ENCODE measurements at regions not wholly inside any gene's neighbourhood (a gene's known extent, or its start where the extent isn't known, plus 50 kb on each side); places are given as distances from the start of the nearest gene placed in this dataset.

GRCh38 chr12:89253488-89253887 lies 98.8 kb downstream of the DUSP6 start:
- DNase-seq: no peak

GRCh38 chr12:89252284-89252683 lies 100.0 kb downstream of the DUSP6 start:
- no peak for DNase-seq

DNA sequence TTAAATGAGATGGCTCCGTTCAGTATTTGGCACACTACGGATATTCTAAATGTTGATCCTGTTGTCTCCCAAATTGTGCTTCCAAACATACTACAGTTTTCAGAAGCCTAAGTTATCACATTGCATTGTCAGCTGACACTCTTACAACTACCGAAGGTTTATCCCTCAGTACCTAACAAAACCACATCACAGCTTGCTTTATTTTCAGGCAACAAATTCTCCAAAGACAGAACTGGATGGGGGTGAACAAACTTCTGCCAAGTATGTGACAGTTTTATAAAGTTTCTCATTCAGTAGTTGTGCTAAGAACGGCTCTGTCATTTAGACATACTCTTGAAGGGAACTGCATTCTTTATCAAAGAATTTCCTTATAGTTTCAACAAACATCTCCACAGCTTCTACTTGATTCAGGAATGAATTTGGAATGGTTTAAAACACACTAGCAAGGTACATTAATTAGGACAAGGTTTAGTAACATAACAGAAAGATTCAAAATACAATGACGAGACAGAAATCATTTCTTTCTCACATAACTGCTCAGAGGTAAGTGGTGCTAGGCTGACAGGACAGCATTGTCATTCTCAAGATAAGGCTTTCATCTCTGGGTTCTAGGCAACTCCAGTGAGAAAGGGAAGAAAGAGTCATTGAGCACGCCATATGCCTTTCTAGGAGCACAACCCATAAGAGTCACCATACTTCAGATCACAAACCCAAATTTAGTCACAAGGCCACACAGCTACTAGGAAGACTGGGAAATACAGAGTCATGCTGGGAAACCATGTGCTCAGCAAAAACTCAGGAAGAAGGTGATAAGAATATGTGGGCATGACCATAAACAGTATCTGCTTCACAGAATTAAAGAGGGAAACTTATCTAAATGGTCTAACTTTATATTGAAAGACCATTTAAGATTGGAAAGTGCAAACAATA lies 100.7 kb downstream of the DUSP6 start:
- DNase-seq: no peak

DNA sequence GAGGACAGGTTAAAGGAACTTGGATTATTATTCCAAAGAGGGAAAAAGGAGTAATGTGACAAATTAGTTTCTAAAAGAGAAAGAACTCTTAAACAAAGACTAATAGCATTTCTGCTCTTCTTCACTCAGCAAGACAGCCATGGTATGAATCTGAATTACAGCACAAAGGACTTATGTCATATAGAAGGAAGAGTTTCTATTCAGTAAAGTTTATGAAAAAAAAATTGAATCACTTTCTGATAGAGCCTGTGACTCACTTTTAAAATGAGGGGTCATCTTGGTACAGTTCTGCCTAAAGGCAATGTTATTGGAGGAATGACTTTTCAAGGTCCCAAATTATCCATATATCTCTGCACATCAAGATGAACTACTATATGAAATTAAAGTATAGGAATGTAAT lies 101.7 kb downstream of the DUSP6 start:
- DNase-seq: no peak

GRCh38 chr12:89250213-89250612 lies 102.1 kb downstream of the DUSP6 start:
- no peak for DNase-seq

DNA sequence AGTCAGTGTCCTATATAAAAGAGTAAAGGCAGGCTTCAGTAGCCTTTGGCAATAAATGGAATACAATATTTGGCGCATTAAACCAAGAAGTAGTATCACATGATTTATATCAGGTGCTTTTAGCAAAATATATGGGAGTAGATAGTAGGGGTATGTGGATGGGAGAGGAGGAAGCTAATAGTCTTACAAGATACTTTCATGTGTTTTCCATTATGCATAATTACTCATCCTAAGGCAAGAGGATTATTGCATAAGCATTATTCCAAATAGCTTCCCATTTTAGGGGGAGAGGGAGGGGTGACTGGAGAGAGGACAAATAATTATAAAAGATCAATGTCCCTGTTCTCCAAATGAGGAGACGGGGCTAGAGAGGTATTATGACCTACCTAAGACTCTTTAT lies 104.3 kb downstream of the DUSP6 start:
- no peak for DNase-seq

- no peak for DNase-seq
These were observed 104.8 kb downstream of the DUSP6 start for GRCh38 chr12:89247541-89247942.

GRCh38 chr12:89245090-89245489 lies 107.2 kb downstream of the DUSP6 start:
- DNase-seq: no peak

DNA sequence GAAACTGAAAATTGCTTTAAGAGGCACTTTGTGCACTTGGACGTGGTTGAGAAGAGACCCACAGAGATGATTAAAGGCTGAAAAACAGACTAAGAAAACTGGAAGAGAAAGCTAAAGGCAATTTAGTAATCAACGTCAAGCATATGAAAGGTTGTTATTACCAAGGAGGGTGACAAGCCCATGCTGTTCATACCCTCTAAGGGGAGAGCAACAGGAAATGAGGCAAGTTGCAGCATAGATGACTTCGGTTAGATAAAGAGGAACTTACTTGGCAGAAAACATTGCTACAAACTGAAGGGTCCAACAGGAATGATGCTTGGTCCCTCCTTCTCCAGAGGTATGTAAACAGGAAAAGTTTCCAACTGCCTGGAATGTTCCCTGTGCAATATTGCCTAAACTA lies 107.8 kb downstream of the DUSP6 start:
- no peak for DNase-seq

DNA sequence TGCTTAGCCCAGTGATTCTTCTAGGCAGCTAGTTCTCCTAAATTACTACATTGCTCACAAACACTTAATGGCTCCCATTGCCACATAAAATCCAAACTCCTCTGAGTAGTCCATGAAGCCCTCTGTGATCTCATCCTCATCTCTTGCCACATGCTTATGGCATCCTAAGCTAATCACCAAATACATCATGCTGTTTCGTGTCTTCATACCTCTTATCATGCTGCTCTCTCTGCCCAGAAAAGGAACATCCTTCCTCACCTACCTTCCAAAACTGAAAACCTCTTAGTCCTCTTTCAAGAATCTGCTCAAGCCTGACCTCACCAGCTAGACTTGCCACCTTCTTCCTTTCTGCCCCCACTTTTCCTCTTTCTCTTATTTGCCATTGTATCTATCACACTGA lies 108.5 kb downstream of the DUSP6 start:
- DNase-seq: no peak

GRCh38 chr12:89239534-89239933 lies 112.8 kb downstream of the DUSP6 start:
- DNase-seq: no peak

- DNase-seq: no peak
These were observed 113.7 kb downstream of the DUSP6 start for GRCh38 chr12:89238593-89238992.

GRCh38 chr12:89237763-89238162 lies 114.5 kb downstream of the DUSP6 start:
- no peak for DNase-seq

DNA sequence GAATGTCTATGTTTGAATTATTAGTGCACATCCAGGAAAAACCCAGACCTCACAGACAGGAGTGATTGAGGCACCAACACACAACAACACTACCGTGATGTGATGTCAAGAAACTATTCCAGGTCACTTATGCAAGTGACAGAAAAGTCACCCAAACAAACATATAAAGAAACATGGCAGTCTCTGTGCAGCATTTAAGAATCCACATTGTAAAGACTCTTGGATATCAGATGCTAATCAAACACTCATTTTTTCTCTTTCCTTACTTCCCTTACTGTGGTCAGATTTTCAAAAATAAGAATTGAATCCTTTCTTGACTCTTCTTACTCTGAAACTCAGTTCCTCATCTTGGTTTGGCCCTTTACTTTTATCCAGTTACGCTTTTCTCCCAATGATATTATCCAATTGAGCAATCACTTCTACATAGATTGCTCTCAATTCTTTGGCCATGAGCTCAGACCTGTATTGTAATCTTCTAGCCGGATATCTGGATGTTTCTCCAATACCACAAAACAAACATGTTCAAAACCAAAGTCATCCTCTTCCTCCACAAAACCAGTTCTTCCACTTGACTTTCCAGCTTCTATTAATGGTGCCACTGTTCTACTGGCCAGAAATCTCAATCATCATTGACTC lies 115.4 kb downstream of the DUSP6 start:
- no peak for DNase-seq

DNA sequence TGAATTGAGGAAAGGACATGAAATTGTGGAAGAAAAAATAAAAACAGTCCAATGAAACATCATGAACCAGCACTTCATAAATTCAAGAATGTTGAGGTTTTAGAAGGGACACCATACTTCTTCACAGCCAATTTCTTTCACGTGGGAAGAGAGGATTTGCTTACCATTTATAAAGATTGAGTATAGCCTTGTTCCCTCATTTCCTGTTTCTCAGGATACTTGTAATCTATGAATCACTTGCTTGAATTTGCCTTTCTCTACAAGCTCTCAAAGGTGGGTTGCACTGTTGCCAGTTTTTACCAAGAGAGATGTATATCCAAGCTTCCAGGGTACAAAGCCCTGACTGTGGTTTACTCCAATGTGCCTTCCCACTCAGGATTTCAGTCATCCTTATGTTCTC lies 116.1 kb downstream of the DUSP6 start:
- DNase-seq: no peak

DNA sequence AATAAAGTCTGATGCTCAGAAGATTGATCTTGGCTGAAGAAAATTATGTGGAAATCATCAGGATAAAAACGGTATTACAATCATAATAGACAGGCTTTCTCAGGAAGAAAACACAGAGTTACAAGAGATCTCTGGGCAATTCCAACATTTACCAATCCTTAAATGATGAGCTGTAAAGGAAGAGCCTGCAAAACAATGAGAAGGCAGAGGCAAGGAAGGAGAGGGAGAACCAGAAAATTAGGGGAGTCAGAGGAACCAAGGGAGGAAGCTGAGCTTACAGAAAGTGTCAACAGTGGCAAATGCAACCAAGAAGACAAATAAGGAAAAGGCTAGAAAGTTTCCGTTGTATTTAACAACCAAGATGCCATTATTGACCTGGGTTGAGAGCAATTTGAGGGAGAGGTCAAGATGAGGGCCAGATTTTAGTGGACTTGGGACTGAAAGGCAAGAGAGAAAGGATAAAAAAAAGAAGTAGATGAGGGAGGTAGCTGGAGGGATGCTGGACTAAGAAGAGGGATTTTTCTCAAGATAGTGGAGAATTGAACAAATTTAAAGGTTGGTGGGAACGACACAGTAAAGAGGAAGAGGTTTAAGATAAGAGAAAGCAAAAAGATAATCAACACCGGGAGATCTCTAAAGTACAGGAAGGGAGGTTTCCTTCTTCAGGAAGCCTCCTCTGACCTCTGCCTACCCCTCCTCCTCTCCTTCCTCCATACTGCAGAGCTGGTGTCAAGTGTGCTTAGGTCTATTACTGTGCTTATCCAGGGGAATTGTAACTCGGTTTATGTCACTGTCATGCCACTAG lies 116.9 kb downstream of the DUSP6 start:
- no peak for DNase-seq

- DNase-seq: no peak
These were observed 117.8 kb downstream of the DUSP6 start for GRCh38 chr12:89234324-89235114.

- DNase-seq: no peak
These were observed 120.6 kb downstream of the DUSP6 start for GRCh38 chr12:89231686-89232085.

DNA sequence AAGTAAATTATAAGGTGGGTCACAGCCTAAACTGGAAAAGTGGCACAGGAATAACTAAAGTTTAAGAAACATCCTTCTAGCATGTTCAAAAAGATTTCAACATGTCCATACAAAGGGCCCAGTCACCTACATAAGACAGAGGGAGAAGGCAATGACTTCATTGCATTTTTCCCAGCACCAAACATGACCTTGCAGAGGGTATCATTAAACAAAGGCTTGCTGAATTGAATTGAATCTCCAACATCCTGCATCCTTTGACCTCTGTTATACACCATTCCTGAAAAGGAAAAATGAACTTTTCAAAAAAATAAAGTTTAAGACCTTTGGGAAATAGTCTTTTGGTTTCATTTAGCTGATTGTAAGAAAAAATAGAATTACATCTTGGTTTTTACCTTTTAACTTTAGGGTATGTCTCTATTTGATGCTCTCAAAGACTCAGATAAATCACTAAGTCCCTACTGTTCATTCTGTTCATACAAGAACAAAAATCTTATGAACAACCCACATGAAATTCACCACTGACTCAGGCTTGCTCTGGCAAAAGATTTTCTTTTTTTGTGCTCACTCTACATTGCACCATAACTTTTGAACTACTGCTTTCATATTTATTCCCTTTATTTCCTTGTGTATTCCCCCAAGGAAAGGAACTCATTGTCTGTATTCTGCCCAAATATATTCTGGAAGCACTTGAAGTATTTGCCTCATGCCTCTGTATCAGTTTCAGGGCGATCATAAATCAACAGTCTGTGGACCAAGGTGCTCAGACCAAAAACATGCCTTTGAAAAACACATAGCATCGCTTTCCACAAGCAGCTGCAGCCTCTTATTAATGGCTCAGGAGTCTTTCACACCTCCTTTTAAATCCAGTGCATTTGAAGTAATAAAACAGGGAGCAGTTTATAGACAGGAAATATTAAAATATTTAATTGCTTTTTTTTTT lies 121.7 kb downstream of the DUSP6 start:
- peak in 1 of 2 experiments; percentile 63 for DNase-seq

GRCh38 chr12:89228491-89228890 lies 123.8 kb downstream of the DUSP6 start:
- DNase-seq: no peak

DNA sequence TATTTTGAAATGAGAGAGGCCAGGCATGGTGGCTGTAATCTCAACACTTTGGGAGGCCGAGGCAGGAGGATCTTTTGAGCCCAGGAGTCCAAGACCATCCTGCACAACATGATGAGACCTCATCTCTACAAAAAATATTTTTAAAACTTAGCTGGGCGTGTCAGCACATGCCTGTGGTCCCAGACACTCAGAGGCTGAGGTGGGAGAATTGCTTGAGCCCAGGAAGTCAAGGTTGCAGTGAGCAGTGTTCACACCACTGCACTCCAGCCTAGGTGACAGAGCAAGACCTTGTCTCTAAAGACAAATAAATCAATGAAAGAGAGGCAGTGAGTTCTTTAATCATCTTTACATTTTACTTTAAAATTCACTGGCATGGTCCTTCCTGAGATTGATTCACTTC lies 124.5 kb downstream of the DUSP6 start:
- DNase-seq: no peak
